Smooth muscle cell (in vitro differentiated cells): ENCODE measurements at regions not wholly inside any gene's neighbourhood (a gene's known extent, or its start where the extent isn't known, plus 50 kb on each side); places are given as distances from the start of the nearest gene placed in this dataset.

ENCODE experiments used
- DNase-seq: peaks from one replicate; lab custom pipeline; 2025; ENCODE audit not compliant: unreplicated experiment; lab: John Stamatoyannopoulos, UW
- H2AFZ ChIP-seq: fragments of 200-600 bp; sonication (generic); 2 replicates; pipeline ENCODE4 v1.6.0; 2016; ENCODE audit warnings: antibody characterized with exemption, low read depth, mild to moderate bottlenecking
- H3F3A ChIP-seq: fragments of 200-600 bp; sonication (generic); 2 replicates; pipeline ENCODE4 v1.6.0; 2017; ENCODE audit warnings: antibody characterized with exemption, low read depth
- H3K27ac ChIP-seq: fragments of 200-600 bp; sonication (generic); 2 replicates; pipeline ENCODE4 v1.5.1; 2016; ENCODE audit warnings: low read depth, mild to moderate bottlenecking
- H3K27me3 ChIP-seq: fragments of 200-600 bp; sonication (generic); 2 replicates; pipeline ENCODE4 v1.6.1; 2016; ENCODE audit warnings: low read depth, mild to moderate bottlenecking
- H3K36me3 ChIP-seq: fragments of 200-600 bp; sonication (generic); 2 replicates; pipeline ENCODE4 v1.5.1; 2016; ENCODE audit warnings: low read depth
- H3K4me1 ChIP-seq: fragments of 200-600 bp; sonication (generic); 2 replicates; pipeline ENCODE4 v1.5.1; 2016; ENCODE audit warnings: low read depth
- H3K4me2 ChIP-seq: fragments of 200-600 bp; sonication (generic); 2 replicates; pipeline ENCODE4 v1.6.0; 2016; ENCODE audit warnings: mild to moderate bottlenecking
- H3K4me3 ChIP-seq: fragments of 200-600 bp; sonication (generic); 2 replicates; pipeline ENCODE4 v1.5.1; 2016; ENCODE audit warnings: mild to moderate bottlenecking
- H3K79me2 ChIP-seq: fragments of 200-600 bp; sonication (generic); 2 replicates; pipeline ENCODE4 v1.6.0; 2016; ENCODE audit warnings: low read depth, mild to moderate bottlenecking
- H3K9ac ChIP-seq: fragments of 200-600 bp; sonication (generic); 2 replicates; pipeline ENCODE4 v1.6.0; 2016; ENCODE audit warnings: low read depth
- H3K9me3 ChIP-seq: fragments of 200-600 bp; sonication (generic); replicated peaks from 2 replicates; pipeline ENCODE4 v1.5.1; 2016; ENCODE audit warnings: low read depth
- H4K20me1 ChIP-seq: fragments of 200-600 bp; sonication (generic); 2 replicates; pipeline ENCODE4 v1.6.0; 2016; ENCODE audit warnings: low read depth
- WGBS: methylation state at CpG from one replicate; pipeline ENCODE4 v1.1.7; 2016; ENCODE audit warnings: low lambda C conversion rate; 5-methylcytosine and 5-hydroxymethylcytosine counted together
- TF ChIP-seq, protein P1 (sequence below): fragments of 200-600 bp; sonication (generic); IDR thresholded peaks from 2 replicates; pipeline ENCODE4 v1.5.1; 2017; ENCODE audit warnings: borderline replicate concordance, mild to moderate bottlenecking, antibody characterized with exemption; ENCODE audit not compliant: insufficient read depth, poor library complexity, severe bottlenecking

DNA sequence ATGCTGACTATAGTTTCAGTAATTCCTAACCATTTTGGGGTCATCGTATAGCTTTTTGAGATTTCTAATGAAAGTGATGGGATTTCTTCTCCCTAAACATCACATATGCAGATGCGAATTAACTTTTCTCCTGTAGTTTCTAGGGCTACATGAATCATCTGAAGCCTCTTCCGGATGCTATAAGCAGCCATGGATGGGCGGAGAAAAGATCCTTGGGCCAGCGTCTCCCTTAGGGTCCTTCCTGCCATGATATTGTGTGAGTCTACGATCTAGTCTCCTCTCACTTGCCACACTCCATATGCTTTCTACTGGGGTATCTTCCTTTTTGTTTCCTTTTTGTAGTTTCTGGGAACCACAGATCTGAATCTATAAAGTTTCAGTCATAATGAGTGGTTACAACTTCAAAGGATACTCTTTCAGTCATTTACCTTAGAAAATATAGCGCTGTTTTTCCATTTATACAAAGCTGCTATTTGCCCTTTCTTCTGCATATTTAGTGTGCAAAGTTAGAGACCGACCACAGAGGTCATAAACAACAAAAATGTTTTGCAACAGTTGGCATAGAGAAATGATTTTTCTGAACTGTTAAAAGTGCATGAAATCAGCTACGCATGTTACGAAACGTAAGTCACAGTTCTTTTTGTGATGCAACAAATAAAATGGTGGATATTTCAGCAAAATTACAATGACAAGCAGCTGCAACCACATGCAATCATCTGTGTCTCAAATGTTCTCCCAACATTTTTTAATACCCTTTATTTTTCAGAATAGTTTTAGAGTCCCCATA is 396.2 kb upstream of the SLC35B3 start:
- no peak overlapping the region for H3K27ac ChIP-seq
- H3K9me3 ChIP-seq: no peaks in the 10 kb centered on the region
- H4K20me1 ChIP-seq: no peaks in the 10 kb centered on the region
- WGBS: 92% methylated on average over 11 of the region's 11 CpGs
- TF ChIP-seq, protein P1, sequence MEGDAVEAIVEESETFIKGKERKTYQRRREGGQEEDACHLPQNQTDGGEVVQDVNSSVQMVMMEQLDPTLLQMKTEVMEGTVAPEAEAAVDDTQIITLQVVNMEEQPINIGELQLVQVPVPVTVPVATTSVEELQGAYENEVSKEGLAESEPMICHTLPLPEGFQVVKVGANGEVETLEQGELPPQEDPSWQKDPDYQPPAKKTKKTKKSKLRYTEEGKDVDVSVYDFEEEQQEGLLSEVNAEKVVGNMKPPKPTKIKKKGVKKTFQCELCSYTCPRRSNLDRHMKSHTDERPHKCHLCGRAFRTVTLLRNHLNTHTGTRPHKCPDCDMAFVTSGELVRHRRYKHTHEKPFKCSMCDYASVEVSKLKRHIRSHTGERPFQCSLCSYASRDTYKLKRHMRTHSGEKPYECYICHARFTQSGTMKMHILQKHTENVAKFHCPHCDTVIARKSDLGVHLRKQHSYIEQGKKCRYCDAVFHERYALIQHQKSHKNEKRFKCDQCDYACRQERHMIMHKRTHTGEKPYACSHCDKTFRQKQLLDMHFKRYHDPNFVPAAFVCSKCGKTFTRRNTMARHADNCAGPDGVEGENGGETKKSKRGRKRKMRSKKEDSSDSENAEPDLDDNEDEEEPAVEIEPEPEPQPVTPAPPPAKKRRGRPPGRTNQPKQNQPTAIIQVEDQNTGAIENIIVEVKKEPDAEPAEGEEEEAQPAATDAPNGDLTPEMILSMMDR: no peak
- peaks cover 1% of the 10 kb centered on the region for H3F3A ChIP-seq
- H2AFZ ChIP-seq: no peak overlapping the region
- H3K27me3 ChIP-seq: no peaks in the 10 kb centered on the region
- no peaks in the 10 kb centered on the region for H3K79me2 ChIP-seq
- H3K36me3 ChIP-seq: no peaks in the 10 kb centered on the region
- H3K4me2 ChIP-seq: no peak overlapping the region
- no peak for DNase-seq
- H3K4me3 ChIP-seq: no peak overlapping the region
- H3K4me1 ChIP-seq: no peaks in the 10 kb centered on the region
- no peak overlapping the region for H3K9ac ChIP-seq

DNA sequence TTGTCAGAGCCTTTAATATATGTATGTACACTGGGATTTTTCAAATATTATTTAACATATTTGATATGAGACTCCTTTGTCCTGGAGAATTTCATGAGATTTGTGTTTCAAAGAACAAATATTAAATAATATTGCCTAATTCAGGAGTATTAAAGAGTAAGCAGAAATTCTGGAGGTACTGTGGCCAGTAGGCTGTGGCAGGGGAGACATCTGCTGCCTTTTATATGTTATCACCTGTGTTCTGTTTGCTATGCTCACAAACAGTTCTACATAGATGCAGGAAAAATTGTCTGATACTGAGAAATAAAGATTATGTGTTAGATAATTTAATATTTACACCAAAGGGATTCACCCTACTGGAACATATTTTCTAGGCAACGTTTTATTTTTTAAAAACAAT is 395.4 kb upstream of the SLC35B3 start:
- no peak overlapping the region for H3K9ac ChIP-seq
- H3K36me3 ChIP-seq: no peaks in the 10 kb centered on the region
- H4K20me1 ChIP-seq: no peaks in the 10 kb centered on the region
- no peak overlapping the region for H3K4me2 ChIP-seq
- no peak for DNase-seq
- no peaks in the 10 kb centered on the region for H3K27me3 ChIP-seq
- H3K4me1 ChIP-seq: no peaks in the 10 kb centered on the region
- TF ChIP-seq, protein P1: no peak
- H2AFZ ChIP-seq: no peak overlapping the region
- peaks cover 8% of the 10 kb centered on the region for H3F3A ChIP-seq
- H3K4me3 ChIP-seq: no peak overlapping the region
- 86% methylated on average over 1 of the region's 1 CpG for WGBS
- no peaks in the 10 kb centered on the region for H3K9me3 ChIP-seq
- no peak overlapping the region for H3K27ac ChIP-seq
- no peaks in the 10 kb centered on the region for H3K79me2 ChIP-seq

DNA sequence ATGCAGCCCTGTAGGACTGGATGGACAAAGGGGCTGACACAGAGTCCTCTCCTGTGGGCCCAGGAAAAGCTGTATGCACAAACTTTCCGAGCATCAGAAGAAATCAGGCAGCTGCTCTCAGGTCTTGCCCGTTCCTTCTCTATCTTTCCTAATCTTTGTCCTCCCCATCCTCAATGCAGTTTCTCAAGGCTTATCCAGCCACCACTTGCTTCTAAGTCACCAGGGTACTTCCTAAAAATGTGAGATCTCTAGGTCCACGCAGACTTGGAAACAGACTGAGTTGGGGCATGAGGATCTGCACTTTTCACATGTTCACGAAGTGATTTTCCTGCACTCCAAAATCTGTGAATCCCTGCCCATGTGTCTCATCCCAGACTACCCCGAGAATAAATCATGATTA is 394.5 kb upstream of the SLC35B3 start:
- no peaks in the 10 kb centered on the region for H3K9me3 ChIP-seq

More for the DNA sequence above, 394.5 kb upstream of the SLC35B3 start:
- Histone ChIP-seq H3F3A (peaks cover 8% of the 10 kb centered on the region), H3K4me3 (no peak overlapping the region), H4K20me1 (no peaks in the 10 kb centered on the region), H3K27me3 (no peaks in the 10 kb centered on the region), H2AFZ (no peak overlapping the region), H3K79me2 (no peaks in the 10 kb centered on the region), H3K9ac (no peak overlapping the region), H3K27ac (no peak overlapping the region), H3K4me2 (no peak overlapping the region), H3K4me1 (no peaks in the 10 kb centered on the region), H3K36me3 (no peaks in the 10 kb centered on the region)
- 90% methylated on average over 5 of the region's 5 CpGs for WGBS
- no peak for DNase-seq
- TF ChIP-seq, protein P1: no peak
